ENCODE measurements at regions not wholly inside any gene's neighbourhood (a gene's known extent, or its start where the extent isn't known, plus 50 kb on each side); places are given as distances from the start of the nearest gene placed in this dataset.

DNA sequence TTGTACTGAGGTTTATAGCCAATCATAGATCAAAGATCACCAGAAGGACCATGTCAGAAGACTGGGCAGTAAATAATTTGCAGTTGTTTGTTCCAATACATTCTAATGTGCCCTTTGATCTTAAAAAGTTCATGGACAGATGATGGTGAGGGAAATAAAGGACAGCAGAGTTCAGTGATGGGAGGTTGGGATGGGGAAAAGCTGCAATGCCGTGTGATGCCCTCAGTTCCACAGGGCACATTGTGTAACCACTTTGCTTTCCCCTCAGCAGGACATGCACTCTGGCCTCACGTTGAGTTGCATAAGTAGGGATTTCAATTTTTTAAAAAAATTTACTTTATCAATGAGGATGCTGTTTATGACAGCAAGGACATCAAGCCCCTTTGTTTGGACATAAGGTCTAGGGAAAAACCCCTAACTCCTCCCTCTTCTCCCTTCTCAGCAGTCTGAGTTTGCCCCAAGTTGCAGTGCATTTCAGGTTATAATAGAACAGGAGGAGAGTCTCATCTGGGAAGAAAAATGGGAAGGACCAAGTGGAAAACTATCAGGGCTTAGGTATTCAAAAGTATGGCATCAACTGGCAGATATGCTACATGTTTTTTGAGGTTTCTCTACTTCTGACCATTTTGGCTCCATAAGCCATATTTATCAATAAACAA lies 83.1 kb upstream of the TMED7 start (continued):
- TF ChIP-seq CEBPZ (IDR thresholded peaks at IDR 0.05; ENCODE audit: low read length) (no peak), ZMYM3 (CRISPR knock-in tag; IDR thresholded peaks at IDR 0.05) (no peak), ZSCAN9 (CRISPR knock-in tag; IDR thresholded peaks at IDR 0.05; ENCODE audit: borderline replicate concordance) (no peak), ZNF646 (CRISPR knock-in tag; IDR thresholded peaks at IDR 0.05) (no peak), HMG20A (CRISPR knock-in tag; IDR thresholded peaks at IDR 0.05; ENCODE audit: borderline replicate concordance) (no peak), TBL1XR1 (IDR thresholded peaks at IDR 0.05; ENCODE audit: borderline replicate concordance, low read length, partially characterized antibody) (no peak), SP140L (CRISPR knock-in tag; IDR thresholded peaks at IDR 0.05; ENCODE audit: borderline replicate concordance) (no peak), ZSCAN20 (CRISPR knock-in tag; IDR thresholded peaks at IDR 0.05; ENCODE audit: borderline replicate concordance) (no peak), ZNF788 (CRISPR knock-in tag; IDR thresholded peaks at IDR 0.05; ENCODE audit: borderline replicate concordance) (no peak), ZNF572 (CRISPR knock-in tag; IDR thresholded peaks at IDR 0.05) (no peak), PHF21A (CRISPR knock-in tag; IDR thresholded peaks at IDR 0.05) (no peak), ZNF160 (CRISPR knock-in tag; IDR thresholded peaks at IDR 0.05) (no peak), ZBTB20 (CRISPR knock-in tag; IDR thresholded peaks at IDR 0.05; ENCODE audit: borderline replicate concordance, low read depth) (no peak), CEBPB (IDR thresholded peaks at IDR 0.05; ENCODE audit: borderline replicate concordance, low read depth, low read length) (peak; percentile 90), HNF4G (IDR thresholded peaks at IDR 0.05; ENCODE audit: borderline replicate concordance, low read depth, low read length) (peak; percentile 85), HNF4G (CRISPR knock-in tag; IDR thresholded peaks at IDR 0.05; ENCODE audit: borderline replicate concordance, low read depth) (no peak)
- TF ChIP-seq, protein P1, sequence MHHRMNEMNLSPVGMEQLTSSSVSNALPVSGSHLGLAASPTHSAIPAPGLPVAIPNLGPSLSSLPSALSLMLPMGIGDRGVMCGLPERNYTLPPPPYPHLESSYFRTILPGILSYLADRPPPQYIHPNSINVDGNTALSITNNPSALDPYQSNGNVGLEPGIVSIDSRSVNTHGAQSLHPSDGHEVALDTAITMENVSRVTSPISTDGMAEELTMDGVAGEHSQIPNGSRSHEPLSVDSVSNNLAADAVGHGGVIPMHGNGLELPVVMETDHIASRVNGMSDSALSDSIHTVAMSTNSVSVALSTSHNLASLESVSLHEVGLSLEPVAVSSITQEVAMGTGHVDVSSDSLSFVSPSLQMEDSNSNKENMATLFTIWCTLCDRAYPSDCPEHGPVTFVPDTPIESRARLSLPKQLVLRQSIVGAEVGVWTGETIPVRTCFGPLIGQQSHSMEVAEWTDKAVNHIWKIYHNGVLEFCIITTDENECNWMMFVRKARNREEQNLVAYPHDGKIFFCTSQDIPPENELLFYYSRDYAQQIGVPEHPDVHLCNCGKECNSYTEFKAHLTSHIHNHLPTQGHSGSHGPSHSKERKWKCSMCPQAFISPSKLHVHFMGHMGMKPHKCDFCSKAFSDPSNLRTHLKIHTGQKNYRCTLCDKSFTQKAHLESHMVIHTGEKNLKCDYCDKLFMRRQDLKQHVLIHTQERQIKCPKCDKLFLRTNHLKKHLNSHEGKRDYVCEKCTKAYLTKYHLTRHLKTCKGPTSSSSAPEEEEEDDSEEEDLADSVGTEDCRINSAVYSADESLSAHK (CRISPR knock-in tag; IDR thresholded peaks at IDR 0.05; ENCODE audit: borderline replicate concordance), result no peak
- TF ChIP-seq, protein P2, sequence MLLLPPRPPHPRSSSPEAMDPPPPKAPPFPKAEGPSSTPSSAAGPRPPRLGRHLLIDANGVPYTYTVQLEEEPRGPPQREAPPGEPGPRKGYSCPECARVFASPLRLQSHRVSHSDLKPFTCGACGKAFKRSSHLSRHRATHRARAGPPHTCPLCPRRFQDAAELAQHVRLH (CRISPR knock-in tag; IDR thresholded peaks at IDR 0.05; ENCODE audit: borderline replicate concordance, low read depth), result no peak

Data from HepG2 (cell line).